ENCODE measurements at regions not wholly inside any gene's neighbourhood (a gene's known extent, or its start where the extent isn't known, plus 50 kb on each side); places are given as distances from the start of the nearest gene placed in this dataset.

GRCh38 chr2:231869704-231870103 is 56.5 kb downstream of the NPPC start:
- Histone ChIP-seq H3K4me3 (no peak overlapping the region), H2AFZ (ENCODE audit: low read depth, low read length) (no peak overlapping the region), H3K27me3 (ENCODE audit: control insufficient read depth in 2 of 2, insufficient read depth in 2 of 2, low read length in 2 of 2) (peaks cover 0 to 5% of the 10 kb centered on the region in 2 experiments; a peak in 1 of 5 replicates), H3K27ac (ENCODE audit: extremely low read depth, low read depth, low read length) (no peak overlapping the region), H3K9ac (ENCODE audit: insufficient read depth in 1 of 2, low read depth in 2 of 2, low read length in 2 of 2) (no peak overlapping the region), H3K79me2 (ENCODE audit: control insufficient read depth, insufficient read depth, low read length) (no peaks in the 10 kb centered on the region), H3K36me3 (ENCODE audit: control insufficient read depth, insufficient read depth, low read length) (no peaks in the 10 kb centered on the region), H4K20me1 (replicated peaks; ENCODE audit: control insufficient read depth, insufficient read depth, low read length) (no peaks in the 10 kb centered on the region), H3K4me1 (replicated peaks in 1 of 2; ENCODE audit: control insufficient read depth in 2 of 2, insufficient read depth in 2 of 2, low read length in 2 of 2) (no peaks in the 10 kb centered on the region), H3K4me2 (ENCODE audit: insufficient read depth, low read length) (no peak overlapping the region), H3K9me3 (replicated peaks; ENCODE audit: control insufficient read depth, insufficient read depth, low read depth, low read length) (no peaks in the 10 kb centered on the region), H3K9me1 (ENCODE audit: control insufficient read depth, insufficient read depth, low read length) (no peaks in the 10 kb centered on the region)
- intact Hi-C loops (cut with micrococcal nuclease), result no loop called here
- WGBS (ENCODE audit: insufficient coverage, low coverage, missing lambda C conversion rate), result 0% methylated on average over 2 of the region's 4 CpGs
- ATAC-seq (no peak), FAIRE-seq (no peak), DNase-seq (ENCODE audit: extremely low read depth in 1 of 4, low spot score in 3 of 4) (no peak)
- CTCF ChIA-PET (ENCODE audit: low intra/inter-chr PET ratio), result no interaction called here
- POLR2A ChIA-PET, result no interaction called here
- in situ Hi-C loops (cut with MboI), result no loop called here
- no peak for TF ChIP-seq UBTF (IDR thresholded peaks at IDR 0.05; ENCODE audit: borderline replicate concordance in 1 of 2, low read depth in 2 of 2, low read length in 2 of 2)
- TF ChIP-seq MYBL2 (IDR thresholded peaks at IDR 0.05; ENCODE audit: low read depth), result no peak
- TF ChIP-seq MYBL2 (CRISPR knock-in tag; IDR thresholded peaks at IDR 0.05; ENCODE audit: borderline replicate concordance), result no peak
- TF ChIP-seq RNF2 (IDR thresholded peaks at IDR 0.05), result no peak
- no peak for TF ChIP-seq E2F5 (CRISPR knock-in tag; IDR thresholded peaks at IDR 0.05)
- TF ChIP-seq MITF (IDR thresholded peaks at IDR 0.05), result no peak
- no peak for TF ChIP-seq CGGBP1 (CRISPR knock-in tag; IDR thresholded peaks at IDR 0.05)
- TF ChIP-seq SMARCB1 (IDR thresholded peaks at IDR 0.05; ENCODE audit: insufficient read length, low read depth), result no peak
- TF ChIP-seq HNRNPK (IDR thresholded peaks at IDR 0.05; ENCODE audit: low read depth, low read length, poor library complexity, severe bottlenecking), result no peak
- no peak for TF ChIP-seq ZNF444 (CRISPR knock-in tag; IDR thresholded peaks at IDR 0.05)
- TF ChIP-seq BMI1 (IDR thresholded peaks at IDR 0.05; ENCODE audit: low read length), result no peak
- TF ChIP-seq ERF (CRISPR knock-in tag; IDR thresholded peaks at IDR 0.05), result no peak
- TF ChIP-seq HMG20B (CRISPR knock-in tag; IDR thresholded peaks at IDR 0.05), result no peak
- no peak for TF ChIP-seq CREB3 (tag; conservative IDR thresholded peaks at IDR 0.05; ENCODE audit: low read depth)
- BruUV-seq (replicated peaks), result no TSS peak

Measured in K562 (cell line).